Breast epithelium (tissue), 4 donors: ENCODE measurements at regions not wholly inside any gene's neighbourhood (a gene's known extent, or its start where the extent isn't known, plus 50 kb on each side); places are given as distances from the start of the nearest gene placed in this dataset.

Source experiments
- DNase-seq, 2 donors: peaks; one replicate each; pipeline ENCODE4 v3.0.0-alpha.2; 2019; ENCODE audit warnings: low spot score in 2 of 2
- H3K27ac ChIP-seq, 2 donors: fragments of 200-600 bp; sonication (generic) in 1 of 2; one replicate each; pipeline ENCODE4 v1.5.1; 2016 to 2019; ENCODE audit warnings: mild to moderate bottlenecking in 1 of 2
- H3K27me3 ChIP-seq, 2 donors: fragments of 200-600 bp; sonication (generic) in 1 of 2; one replicate each; pipeline versions ENCODE4 v1.5.1 to v1.6.0; 2017 to 2019; ENCODE audit warnings: control low read depth in 1 of 2, mild to moderate bottlenecking in 1 of 2
- H3K36me3 ChIP-seq: fragments of 200-600 bp; one replicate; pipeline ENCODE4 v1.5.1; 2019
- H3K4me1 ChIP-seq, 2 donors: fragments of 200-600 bp; sonication (generic); one replicate each; pipeline ENCODE4 v1.5.1; 2016 to 2019; ENCODE audit warnings: control low read depth in 1 of 2
- H3K4me3 ChIP-seq, 3 donors: fragments of 200-600 bp; sonication (generic); 1 replicate in 2 of 3; 2 replicates in 1 of 3; pipeline ENCODE4 v1.5.1; 2016 to 2019; ENCODE audit warnings: mild to moderate bottlenecking in 3 of 3, moderate library complexity in 2 of 3
- H3K9me3 ChIP-seq, 2 donors: fragments of 200-600 bp; sonication (generic) in 1 of 2; one replicate each; pipeline ENCODE4 v1.5.1; 2016 to 2019; ENCODE audit warnings: control low read depth in 1 of 2
- CTCF ChIP-seq, 3 donors: fragments of 450-650 bp; IDR thresholded peaks; one replicate each; pipeline ENCODE4 v1.5.1; 2016 to 2017; ENCODE audit warnings: antibody characterized with exemption in 3 of 3, mild to moderate bottlenecking in 3 of 3, moderate library complexity in 3 of 3
- POLR2A ChIP-seq: fragments of 450-650 bp; IDR thresholded peaks from one replicate; pipeline ENCODE4 v1.6.1; 2016; ENCODE audit warnings: antibody characterized with exemption, mild to moderate bottlenecking, moderate library complexity
- POLR2AphosphoS5 ChIP-seq, 3 donors: sonication (generic); formaldehyde crosslinking; IDR thresholded peaks; one replicate each; pipeline ENCODE4 v1.6.1; 2017; ENCODE audit warnings: antibody characterized with exemption in 3 of 3
- intact Hi-C: fragments of 100-400 bp; cut with DNase I; formaldehyde crosslinking; loops from one replicate; pipeline ENCODE4 v1.15.1; 2023; ENCODE audit warnings: low total_unique reads

DNA sequence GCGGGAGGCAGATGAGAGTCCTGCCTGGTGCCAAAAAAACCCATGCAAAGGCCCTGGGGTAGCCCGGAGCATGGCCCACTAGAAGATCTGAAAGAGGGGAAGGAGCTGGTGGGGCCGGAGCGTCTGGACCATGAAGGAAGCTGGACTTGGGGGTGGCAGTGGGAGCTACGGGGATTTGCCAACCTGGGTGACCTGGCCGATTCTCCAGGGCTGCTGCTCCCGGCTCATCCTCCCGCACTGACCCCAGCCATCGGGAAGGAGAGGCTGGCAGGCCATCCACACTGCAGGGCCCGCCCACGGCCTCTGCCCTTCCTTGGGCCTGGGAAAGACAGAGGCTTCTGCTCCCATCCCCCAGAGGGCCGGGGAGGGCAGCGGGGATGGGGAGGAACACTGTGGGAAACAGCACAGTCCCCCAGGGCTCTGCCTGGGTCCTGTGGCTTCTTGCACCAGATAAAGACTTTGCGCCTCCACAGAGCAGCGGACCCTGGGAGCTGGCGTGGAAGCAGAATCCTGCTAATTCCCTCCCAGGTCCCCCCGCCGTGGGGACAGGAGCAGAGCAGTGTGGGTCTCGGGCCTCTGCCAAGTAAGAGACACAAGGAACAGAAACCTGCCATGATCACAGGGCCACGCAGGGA is 87.1 kb upstream of the LINC01488 start:
- Histone ChIP-seq H3K27ac (no peak overlapping the region), H3K36me3 (no peaks in the 10 kb centered on the region), H3K27me3 (no peaks in the 10 kb centered on the region), H3K9me3 (no peaks in the 10 kb centered on the region), H3K4me1 (no peaks in the 10 kb centered on the region), H3K4me3 (no peak overlapping the region)
- intact Hi-C loops = no loop called here
- DNase-seq = no peak
- TF ChIP-seq CTCF (IDR thresholded peaks at IDR 0.05) (no peak), POLR2A (no peak), POLR2AphosphoS5 (IDR thresholded peaks at IDR 0.05) (no peak)

- no peaks in the 10 kb centered on the region for H3K9me3 ChIP-seq
- H3K4me1 ChIP-seq = no peaks in the 10 kb centered on the region
- no peaks in the 10 kb centered on the region for H3K36me3 ChIP-seq
- H3K27me3 ChIP-seq = no peaks in the 10 kb centered on the region
- H3K27ac ChIP-seq = no peak overlapping the region
- DNase-seq = no peak
- no peak for TF ChIP-seq POLR2A
- TF ChIP-seq CTCF (IDR thresholded peaks at IDR 0.05) = no peak
- no peak for TF ChIP-seq POLR2AphosphoS5 (IDR thresholded peaks at IDR 0.05)
- intact Hi-C loops = no loop called here
- H3K4me3 ChIP-seq = no peak overlapping the region
Measured at GRCh38 chr11:69394869-69395246, 86.6 kb upstream of the LINC01488 start.

DNA sequence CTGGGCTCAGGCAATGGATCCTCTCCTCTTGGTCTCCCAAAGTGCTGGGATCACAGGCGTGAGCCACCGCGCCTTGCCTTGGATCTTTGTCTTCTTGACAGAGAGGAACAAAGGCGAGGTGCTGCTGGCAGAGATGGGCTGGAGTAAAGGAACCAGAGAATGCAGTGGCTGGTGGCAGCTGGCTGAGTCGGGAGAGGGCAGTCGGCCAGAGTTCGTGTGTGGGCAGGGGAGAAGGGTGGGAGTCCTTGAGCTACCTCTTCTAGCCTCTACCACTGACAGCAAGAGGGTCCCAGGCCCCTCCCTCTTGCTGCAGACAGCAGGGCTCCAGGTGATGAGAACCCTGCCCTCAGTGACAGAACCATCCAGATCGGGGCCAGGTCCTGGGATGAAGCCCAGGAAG is 86.2 kb upstream of the LINC01488 start:
- TF ChIP-seq POLR2A = no peak
- no peak for TF ChIP-seq POLR2AphosphoS5 (IDR thresholded peaks at IDR 0.05)
- no peak for TF ChIP-seq CTCF (IDR thresholded peaks at IDR 0.05)
- no peak overlapping the region for H3K4me3 ChIP-seq
- no peaks in the 10 kb centered on the region for H3K9me3 ChIP-seq
- H3K27ac ChIP-seq = no peak overlapping the region
- no peaks in the 10 kb centered on the region for H3K36me3 ChIP-seq
- H3K27me3 ChIP-seq = no peaks in the 10 kb centered on the region
- intact Hi-C loops = no loop called here
- no peak for DNase-seq
- no peaks in the 10 kb centered on the region for H3K4me1 ChIP-seq

GRCh38 chr11:69396051-69396947 is 85.2 kb upstream of the LINC01488 start:
- intact Hi-C loops = no loop called here
- H3K36me3 ChIP-seq = no peaks in the 10 kb centered on the region
- TF ChIP-seq CTCF (IDR thresholded peaks at IDR 0.05) (no peak), POLR2A (no peak), POLR2AphosphoS5 (IDR thresholded peaks at IDR 0.05) (no peak)
- DNase-seq = no peak
- H3K9me3 ChIP-seq = no peaks in the 10 kb centered on the region
- no peaks in the 10 kb centered on the region for H3K27me3 ChIP-seq
- no peak overlapping the region for H3K4me3 ChIP-seq
- no peak overlapping the region for H3K27ac ChIP-seq
- H3K4me1 ChIP-seq = no peaks in the 10 kb centered on the region

- H3K36me3 ChIP-seq = no peaks in the 10 kb centered on the region
- intact Hi-C loops = no loop called here
- TF ChIP-seq POLR2A (no peak), CTCF (IDR thresholded peaks at IDR 0.05) (no peak), POLR2AphosphoS5 (IDR thresholded peaks at IDR 0.05) (no peak)
Measured at GRCh38 chr11:69396948-69397307, 84.5 kb upstream of the LINC01488 start.

More at GRCh38 chr11:69396948-69397307, 84.5 kb upstream of the LINC01488 start:
- Histone ChIP-seq H3K9me3 (no peaks in the 10 kb centered on the region), H3K4me3 (no peak overlapping the region), H3K27ac (no peak overlapping the region), H3K4me1 (no peaks in the 10 kb centered on the region), H3K27me3 (no peaks in the 10 kb centered on the region)
- DNase-seq = no peak
